NAMALWA (cell line): ENCODE measurements at regions not wholly inside any gene's neighbourhood (a gene's known extent, or its start where the extent isn't known, plus 50 kb on each side); places are given as distances from the start of the nearest gene placed in this dataset.

Experiments
- DNase-seq: peaks from one replicate; pipeline ENCODE4 v3.0.0-alpha.2; 2015; ENCODE audit warnings: low spot score

- no peak for DNase-seq
These were observed 710.2 kb downstream of the TBC1D22A start for GRCh38 chr22:47472636-47473035.

- no peak for DNase-seq
These were observed 709.0 kb downstream of the TBC1D22A start for GRCh38 chr22:47471406-47471805.

GRCh38 chr22:47465809-47466208, 703.4 kb downstream of the TBC1D22A start:
- DNase-seq = no peak

- no peak for DNase-seq
These were observed 702.8 kb downstream of the TBC1D22A start for GRCh38 chr22:47465222-47465621.

GRCh38 chr22:47463220-47463619, 700.8 kb downstream of the TBC1D22A start:
- DNase-seq = no peak

- DNase-seq = no peak
These were observed 698.4 kb downstream of the TBC1D22A start for GRCh38 chr22:47460861-47461260.

- DNase-seq = no peak
These were observed 697.7 kb downstream of the TBC1D22A start for GRCh38 chr22:47460176-47460575.

- no peak for DNase-seq
These were observed 695.9 kb downstream of the TBC1D22A start for GRCh38 chr22:47458348-47458747.

GRCh38 chr22:47457509-47458300, 695.3 kb downstream of the TBC1D22A start:
- no peak for DNase-seq

- DNase-seq = no peak
These were observed 694.6 kb downstream of the TBC1D22A start for GRCh38 chr22:47457021-47457420.

- DNase-seq = no peak
These were observed 693.6 kb downstream of the TBC1D22A start for GRCh38 chr22:47456031-47456430.

GRCh38 chr22:47453049-47453448, 690.6 kb downstream of the TBC1D22A start:
- DNase-seq = no peak

GRCh38 chr22:47452184-47452583, 689.7 kb downstream of the TBC1D22A start:
- peak; percentile 78 for DNase-seq

- DNase-seq = no peak
These were observed 688.5 kb downstream of the TBC1D22A start for GRCh38 chr22:47450876-47451475.

- DNase-seq = no peak
These were observed 687.2 kb downstream of the TBC1D22A start for GRCh38 chr22:47449508-47450270.

- no peak for DNase-seq
These were observed 686.1 kb downstream of the TBC1D22A start for GRCh38 chr22:47448231-47449223.

- DNase-seq = no peak
These were observed 684.7 kb downstream of the TBC1D22A start for GRCh38 chr22:47446821-47447810.

GRCh38 chr22:47446331-47446730, 683.9 kb downstream of the TBC1D22A start:
- no peak for DNase-seq

- no peak for DNase-seq
These were observed 683.4 kb downstream of the TBC1D22A start for GRCh38 chr22:47445716-47446290.

GRCh38 chr22:47445212-47445611, 682.8 kb downstream of the TBC1D22A start:
- DNase-seq = no peak
